Muscle of back (tissue), 3 donors: ENCODE measurements at regions not wholly inside any gene's neighbourhood (a gene's known extent, or its start where the extent isn't known, plus 50 kb on each side); places are given as distances from the start of the nearest gene placed in this dataset.

Experiments
- DNase-seq, 3 donors: peaks; one replicate each; pipeline versions ENCODE4 v3.0.0 to v3.0.0-alpha.2; 2013

DNA sequence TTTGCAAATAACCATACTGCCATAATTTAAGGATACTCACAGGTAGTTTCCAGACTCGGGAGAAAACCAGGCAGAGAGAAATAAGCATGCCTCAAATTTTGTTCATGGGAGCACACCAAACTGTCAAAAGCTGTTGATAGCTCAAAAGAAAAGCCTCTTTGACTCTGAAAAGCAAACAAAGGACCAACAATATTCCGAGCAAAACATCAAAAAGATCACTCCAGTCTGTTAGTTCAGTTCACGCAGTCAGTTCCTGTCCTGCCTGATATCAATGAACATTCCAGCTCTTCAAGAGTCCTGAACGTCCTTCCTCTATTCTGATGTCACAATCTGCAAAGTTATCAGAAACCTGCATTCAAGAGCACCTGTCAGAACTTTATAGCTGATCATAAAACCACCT lies 78.7 kb downstream of the RRM2 start:
- no peak for DNase-seq

DNA sequence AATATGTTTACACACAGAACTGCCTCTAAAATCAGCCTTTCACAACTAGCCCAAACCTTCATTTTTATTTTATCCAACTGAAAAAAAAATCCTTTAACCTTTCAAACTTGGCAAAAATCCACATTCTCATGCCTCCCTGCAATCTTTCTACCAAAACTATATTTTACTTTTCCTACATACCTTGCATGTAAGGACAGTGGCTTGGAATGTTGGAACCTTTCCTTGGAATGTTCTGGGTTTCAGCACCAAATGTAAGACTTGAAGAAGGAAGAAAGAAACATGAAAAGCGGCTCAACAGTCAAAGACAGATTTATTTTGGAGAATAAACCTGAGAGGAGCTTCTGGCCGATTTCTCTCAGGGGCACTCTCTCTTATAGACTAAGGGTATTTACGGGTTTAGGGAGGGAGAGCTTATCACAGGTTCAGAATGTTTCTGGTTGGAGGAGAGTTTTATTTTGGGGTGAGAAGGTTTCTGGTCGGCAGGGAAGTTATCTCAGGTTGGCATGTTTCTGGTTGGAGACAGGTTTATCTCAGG lies 79.7 kb downstream of the RRM2 start:
- no peak for DNase-seq

DNA sequence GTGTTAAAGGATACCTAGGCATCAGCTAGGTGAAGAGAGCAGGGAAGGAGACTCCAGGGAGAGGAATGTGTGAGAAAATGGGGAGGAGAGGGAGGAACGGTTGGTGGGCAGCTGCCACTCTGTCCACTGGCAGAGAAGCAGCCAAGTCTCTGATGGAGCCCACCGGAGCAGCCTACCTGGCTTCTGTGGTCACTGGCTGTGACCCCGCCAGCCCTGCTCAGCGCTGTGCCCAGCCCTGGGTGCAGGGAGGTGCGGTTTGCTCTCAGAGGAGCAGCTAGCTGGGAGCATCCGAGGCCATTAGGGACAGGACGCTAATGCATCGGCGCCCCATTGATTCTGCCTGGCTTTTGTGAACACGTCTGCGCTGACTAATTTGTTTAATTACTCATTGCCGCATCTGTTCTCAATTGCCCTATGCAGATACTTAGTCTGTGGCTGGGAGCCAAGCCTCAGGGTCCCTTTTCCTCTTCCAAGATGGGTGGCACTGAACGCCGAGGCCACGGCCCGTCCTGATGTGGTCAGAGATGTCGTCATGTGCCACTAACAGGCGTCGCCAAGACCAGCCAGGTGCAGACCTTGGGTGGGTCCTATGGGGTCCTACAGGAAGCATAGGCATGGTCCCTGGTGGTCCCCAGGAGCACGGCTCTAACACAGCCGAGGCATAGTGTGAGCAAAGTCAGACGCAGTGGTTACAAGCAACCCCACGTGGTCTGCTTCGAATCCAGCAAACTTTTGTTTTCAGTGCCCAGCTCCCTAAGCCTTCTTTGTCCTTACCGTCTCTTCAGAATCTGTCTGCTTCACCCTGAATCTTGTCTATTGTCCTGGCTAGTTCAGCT lies 82.0 kb downstream of the RRM2 start:
- DNase-seq = peak in 1 of 3 donors; percentile 30

DNA sequence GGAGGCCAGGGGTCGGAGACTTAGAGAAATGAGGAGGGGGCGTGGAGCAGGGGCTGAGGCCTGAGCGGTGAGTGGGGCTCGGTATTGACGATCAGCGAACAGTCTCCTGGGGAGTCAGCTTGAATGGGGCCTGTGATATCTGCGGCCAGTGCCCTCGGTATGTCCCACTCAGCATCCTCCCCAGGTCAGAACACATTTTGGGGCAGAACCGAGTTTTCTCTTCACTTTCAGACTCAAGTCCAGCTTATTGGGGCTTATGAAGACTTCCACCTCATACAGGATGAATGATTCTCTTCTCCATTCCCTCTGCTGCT lies 82.6 kb downstream of the RRM2 start:
- DNase-seq = no peak

DNA sequence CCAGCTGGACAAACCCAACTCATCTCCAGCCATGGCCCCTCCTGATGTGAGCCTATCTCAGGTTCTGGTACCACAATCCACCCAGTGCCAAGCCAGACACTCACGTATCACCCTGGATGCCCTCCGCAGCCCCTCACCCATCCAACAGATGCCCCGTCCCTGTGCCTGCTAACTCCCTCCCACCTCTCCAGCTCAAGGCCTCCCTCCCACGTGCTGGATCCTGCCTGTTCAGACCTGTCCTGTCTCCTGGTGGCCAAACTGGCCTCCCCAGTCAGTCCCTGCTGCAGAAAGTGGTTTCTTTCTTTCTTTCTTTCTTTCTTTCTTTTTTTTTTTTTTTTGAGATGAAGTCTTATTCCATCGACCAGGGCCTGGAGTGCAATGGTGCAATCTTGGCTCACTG lies 86.2 kb downstream of the RRM2 start:
- DNase-seq = no peak

DNA sequence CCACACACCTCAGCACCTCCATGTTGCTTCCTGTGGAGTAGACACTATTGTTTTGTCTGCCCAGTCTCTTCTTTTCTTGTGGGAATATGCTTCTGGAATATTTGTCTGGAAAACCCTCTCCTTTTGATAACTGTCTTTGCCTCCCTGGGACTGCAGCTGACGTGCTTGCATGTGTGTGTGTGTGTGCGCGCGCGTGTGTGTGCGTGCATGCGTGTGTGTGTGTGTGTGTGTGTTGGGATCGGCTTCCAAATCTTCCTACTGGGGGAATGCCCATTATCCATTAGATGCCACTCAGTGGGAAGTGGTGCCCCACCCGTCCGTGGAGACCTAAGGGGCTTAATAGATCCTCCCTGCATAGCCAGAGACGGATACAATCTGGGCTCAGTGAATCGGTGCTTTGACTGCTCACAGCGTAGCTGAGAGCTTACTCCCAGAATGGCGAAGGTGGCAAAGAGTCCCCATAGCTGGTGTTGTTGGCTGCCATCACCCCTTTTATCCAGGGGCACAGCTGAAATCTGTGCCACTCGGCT lies 86.9 kb downstream of the RRM2 start:
- DNase-seq = no peak

DNA sequence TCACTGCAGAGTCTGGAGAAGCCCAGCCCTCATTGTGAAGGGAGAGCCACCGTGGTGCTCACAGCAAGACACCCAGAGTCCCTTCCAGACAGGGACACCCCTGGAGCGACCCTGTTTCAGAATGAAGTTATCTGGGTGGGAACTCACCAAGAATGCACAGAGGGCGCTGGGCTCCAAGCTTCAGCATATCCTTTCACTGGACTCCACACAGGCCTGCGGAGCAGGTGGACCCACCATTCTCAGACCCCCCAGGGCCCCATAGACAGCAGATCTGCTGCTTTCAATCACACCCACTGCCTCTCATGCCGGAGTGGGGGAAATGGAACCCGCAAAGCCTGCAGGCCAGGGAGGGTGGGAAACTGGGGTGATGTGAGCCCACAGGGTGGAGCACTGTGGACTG lies 87.8 kb downstream of the RRM2 start:
- no peak for DNase-seq

DNA sequence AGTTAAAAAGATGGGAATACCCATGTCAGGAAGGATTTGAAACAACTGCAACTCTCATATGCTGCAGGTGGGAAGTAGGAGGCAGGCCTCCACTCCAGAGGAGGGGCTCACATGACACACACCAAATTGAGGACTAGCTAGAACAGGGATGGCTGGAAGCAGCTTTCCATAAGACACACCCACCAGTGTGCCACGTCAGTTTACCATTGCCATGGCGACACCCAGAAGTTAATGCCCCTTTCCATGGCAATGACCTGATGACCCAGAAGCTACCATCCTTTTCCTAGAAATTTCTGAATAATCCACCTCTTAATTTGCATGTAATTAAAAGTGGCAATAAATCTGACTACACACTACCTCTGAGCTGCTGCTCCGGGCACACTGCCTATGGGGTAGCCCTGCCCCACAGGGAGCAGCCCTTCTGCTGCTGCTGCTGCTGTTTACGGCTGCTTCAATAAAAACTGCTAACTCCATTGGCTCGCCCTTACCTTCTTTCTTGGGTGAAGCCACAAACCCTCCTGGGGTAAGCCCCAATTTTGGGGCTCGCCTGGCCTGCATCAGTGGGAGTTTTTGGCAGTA lies 89.4 kb downstream of the RRM2 start:
- no peak for DNase-seq

DNA sequence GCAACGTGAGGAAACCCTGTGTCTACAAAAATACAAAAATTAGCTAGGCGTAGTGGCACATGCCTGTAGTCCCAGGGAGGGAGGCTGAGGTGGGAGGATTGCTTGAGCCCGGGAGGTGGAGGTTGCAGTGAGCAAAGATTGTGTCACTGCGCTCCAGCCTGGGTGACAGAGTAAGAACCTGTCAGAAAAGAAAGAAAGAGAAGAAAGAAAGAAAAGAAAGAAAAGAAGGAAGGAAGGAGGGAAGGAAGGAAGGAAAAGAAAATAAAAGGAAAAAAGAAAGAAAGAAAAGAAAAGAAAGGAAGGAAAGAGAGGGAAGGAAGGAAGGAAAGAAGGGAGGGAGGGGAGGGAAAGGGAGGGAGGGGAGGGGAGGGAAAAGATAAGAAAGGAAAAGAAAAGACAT lies 89.9 kb upstream of the HPCAL1 start:
- no peak for DNase-seq

DNA sequence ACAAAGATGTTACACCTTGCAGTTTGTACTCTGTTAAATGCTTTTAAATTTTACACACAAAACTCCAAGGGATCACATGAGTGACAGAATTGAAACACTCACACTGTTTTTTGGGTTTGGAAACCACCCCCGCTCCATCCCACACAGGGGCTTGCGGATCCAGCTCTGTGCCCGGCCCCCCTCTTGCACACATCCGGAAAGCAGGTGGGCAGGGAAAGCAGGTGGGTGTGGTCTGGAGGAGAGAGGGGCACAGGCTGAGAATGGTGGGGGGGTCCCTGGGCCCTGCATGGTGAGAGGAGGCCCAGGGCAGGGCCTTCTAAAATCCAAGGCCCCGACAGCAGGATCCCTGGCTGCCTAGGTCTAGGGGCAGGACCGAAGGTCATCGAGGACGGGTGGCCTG lies 88.5 kb upstream of the HPCAL1 start:
- no peak for DNase-seq

DNA sequence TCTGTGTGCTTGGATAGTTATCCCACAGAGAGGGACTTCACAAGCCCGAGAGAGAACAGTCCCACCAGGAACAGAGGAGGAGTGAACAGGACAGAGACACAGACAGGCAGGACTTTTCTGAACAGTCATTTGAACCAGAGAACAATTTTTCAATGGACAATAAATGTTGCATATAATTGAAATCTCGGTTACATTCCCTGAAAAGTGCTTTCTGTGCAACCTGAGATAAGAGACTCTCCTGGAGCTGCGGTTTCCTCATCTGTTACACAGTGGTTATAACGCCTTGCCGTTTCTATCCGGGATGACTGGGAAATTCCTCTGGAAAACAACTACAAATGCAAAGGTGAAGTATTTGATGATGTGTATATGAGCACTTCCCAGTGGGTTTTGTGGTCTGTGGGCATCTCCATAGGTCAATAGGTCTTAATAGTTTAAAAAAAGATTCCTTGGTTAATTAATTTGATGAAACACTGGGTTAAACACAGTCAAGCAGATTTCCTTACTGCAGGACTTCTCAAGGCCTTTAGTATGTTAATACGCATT lies 87.2 kb upstream of the HPCAL1 start:
- DNase-seq = no peak

DNA sequence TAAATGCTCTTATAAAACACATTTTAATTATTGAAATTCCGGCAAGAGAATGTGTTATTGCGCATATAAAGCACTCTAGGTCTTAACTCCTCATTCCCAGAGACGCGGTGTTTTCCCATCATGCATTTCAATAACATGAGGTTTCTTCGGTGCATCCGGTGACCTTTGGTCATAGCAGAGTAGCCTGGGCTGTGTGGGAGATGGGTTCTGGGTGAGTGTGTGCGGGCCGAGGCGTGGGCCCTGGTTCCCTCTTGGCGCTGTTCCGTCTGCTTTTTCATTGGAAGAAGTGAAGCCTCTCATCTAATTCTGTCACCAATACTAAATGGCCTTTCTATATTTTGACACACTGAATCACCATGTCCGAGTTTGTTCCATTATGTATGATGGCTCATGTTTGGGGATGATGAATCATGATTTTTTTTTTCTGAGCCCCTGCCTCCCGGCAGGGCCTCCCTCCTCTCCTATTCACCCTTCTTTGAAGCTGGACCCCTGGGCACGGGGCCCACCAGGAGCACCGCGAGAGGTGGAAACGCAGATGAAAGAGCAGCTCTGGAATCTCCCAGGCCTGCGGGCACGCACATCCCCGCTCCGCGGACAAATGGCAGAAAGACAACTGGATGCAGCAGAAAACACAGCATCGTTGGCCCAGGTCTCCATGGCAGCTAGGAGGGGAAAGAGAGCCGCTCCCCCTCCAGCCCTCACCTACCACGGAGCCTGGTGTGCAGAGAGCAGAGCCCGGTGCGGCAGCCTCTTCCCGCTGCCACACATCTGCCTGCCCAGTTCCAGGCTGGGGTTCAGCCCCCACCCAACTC lies 85.8 kb upstream of the HPCAL1 start:
- DNase-seq = no peak

DNA sequence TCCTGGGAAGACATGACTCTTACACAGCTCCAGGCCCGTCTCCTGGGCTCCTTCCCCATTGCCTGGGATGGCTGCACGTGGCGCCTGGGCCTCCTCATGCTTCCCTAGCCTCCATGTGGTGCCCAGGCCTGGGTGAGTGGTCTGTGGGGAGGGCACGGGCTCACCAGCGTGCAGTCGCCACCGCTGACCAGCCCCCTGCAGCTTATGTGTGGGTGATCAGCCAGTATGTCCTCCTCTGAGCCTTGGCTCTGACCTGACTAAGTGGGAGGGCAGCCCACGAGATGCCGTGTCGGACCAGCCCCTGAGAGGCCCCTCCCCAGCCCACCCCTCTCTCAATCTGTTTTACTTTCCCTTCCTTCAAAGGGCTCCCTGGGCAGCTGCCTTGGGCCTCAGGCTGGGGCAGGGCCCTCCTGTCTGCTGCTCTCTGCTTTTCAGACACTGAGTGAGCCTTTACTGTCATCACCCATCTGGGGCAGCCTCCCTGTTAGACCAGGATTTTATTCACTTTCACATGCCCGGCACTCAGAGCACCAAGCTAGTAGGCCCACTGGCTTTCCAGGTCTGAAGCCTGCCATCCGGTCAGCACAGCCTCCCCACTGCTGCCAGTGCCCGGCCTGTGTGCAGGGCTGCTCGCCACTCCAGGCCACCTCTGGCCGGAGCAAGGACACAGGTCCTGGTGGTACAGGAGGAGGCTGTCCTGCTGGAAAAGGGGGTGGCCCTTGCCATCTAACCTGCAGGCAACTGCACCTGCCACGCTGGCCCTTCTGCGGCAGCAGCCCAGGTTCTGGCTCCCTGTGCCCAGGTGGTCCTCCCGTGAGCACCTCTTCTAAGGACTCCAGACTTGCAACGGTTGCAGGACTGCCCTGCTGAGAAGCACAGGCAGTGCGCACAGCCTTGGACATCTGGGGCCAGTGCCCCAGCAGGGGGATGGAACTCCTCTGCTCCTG lies 84.9 kb upstream of the HPCAL1 start:
- no peak for DNase-seq

DNA sequence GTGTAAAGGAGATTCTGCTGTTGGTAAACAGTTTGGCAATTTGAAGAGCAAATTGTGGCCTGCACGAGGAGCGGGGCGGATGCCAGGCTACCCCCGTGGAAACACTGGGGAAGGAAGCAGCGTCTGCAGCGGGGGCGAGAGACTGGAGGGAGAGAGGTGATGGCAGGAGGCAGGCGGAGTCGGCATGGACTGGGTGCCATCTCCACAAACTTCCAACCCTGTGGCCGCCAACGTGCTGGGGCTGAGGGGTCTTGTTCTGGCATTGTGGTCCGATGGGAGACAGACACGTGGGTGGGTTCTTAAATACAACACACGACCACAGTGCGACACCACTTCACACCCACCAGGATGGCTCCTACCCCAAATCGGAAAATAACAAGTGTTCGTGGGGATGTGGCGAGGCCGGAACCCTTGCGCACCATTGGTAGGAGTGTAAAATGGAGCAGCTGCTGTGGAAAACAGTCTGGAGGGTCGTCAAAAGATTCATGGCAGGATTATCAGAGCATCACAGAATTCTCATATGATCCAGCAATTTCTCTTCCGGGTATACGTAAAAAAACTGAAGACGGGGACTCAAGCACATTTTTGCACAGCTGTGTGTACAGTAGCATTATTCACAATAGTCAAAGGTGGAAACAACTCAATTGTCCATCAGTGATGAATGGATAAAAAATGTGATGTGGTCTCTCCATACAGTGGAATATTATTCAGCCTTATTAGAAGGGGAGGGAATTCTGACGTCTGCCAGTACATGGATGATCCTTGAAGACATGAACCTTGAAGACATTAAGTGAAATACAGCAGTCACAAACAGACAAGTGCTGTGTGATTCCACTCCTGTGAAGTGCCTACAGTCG lies 82.4 kb upstream of the HPCAL1 start:
- no peak for DNase-seq

DNA sequence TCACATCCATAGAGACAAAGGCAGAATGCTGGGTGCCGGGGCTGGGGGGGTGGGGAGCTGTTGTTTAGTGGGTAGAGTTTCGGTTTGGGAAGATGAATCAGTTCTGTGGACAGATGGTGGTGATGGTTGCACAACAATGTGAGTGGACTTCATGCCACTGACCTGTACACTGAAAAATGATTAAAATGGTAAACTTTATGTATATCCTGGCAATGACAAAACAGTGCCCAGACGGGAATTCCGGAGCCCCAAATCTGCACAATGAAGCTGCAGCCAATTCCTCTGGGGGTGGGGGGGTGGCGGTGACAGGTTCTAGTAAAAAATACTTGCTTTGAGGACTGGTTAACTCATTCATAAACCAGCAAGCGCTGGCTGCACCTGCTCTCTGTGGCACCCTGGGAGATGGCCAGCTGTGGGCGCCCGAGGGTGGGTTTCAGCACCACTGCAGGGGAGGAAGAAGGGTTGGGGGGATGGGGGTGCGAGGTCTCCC lies 81.8 kb upstream of the HPCAL1 start:
- no peak for DNase-seq

DNA sequence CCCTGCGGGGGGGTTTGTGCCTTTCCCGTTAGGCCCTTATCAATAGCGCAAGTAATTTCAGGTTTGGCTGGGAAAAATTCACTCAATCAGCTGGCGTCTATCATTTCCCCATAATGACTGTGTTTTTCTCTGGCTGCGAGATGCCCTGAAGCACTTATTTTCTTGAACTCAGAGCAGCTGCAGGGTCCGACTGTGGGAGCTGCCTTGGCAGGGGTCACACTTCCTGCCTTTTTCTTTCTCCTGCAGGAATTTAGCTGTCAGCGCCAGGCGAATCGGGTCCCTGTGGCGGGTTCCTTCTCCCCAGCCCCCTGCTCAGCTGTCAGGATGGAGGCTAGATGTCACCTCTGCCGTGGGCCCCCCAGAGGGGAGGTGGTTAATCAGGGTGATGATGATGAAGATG lies 81.3 kb upstream of the HPCAL1 start:
- no peak for DNase-seq

DNA sequence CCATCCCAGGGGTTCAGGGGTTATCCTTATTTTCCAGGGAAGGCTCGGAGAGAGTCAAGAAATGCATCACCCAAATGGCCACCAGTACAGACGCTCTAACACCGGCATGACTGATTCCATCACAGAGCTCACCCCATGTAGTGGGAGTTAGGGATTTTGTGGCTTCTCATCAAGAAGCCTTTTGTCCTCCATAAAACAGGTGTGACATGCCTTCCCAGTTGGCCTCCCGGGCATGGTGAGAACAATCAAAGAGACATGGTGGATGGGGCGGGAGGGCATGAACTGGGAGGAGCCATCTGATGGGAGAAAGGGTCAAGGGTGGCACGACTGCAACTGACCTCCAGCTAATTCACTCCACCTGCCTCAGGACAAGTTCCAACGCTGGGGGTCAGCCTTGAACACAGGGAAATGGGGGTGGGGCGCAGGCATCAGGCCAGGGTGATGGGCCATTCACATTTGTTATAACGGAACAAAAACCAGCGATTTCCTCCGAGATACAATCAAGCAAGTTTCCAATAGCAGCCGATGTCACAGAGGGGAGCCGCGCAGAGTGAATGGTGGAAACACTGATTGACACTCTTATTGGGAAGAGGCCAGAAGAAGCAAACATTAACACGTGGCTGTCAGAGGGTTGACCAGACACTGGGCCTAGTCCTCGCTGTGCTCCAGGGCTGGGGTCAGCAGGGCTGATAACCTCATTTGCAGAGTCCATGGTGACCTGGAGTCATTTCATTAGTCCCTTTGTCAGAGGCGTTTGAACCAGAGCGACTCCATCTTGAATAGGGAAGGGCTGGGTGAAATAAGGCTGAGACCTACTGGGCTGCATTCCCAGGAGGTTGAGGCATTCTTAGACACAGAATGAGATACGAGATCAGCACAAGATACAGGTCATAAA lies 80.5 kb upstream of the HPCAL1 start:
- no peak for DNase-seq

DNA sequence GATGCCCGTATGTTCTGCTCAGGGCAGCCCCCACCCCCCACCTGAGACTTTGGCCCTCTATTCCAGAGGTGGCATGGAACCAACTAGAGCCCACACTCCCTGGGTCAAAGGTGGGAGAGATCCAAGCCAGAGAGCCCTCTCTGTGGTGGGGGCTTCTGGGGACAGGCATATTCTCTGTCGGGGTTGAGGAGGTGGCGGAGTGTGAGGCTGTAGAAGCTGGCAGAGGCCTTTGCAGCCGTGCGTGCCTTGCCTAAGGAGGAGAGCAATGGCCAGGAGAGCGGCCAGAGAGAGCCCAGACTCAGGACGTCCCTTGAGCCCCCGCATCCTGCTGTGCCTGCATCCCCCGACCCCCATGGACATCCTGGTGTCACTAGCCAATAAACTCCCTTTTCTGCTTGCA lies 79.2 kb upstream of the HPCAL1 start:
- DNase-seq = no peak
